ENCODE measurements at regions not wholly inside any gene's neighbourhood (a gene's known extent, or its start where the extent isn't known, plus 50 kb on each side); places are given as distances from the start of the nearest gene placed in this dataset.

- TF ChIP-seq E4F1 (CRISPR knock-in tag; IDR thresholded peaks at IDR 0.05; ENCODE audit: borderline replicate concordance) (no peak), ZKSCAN8 (CRISPR knock-in tag; IDR thresholded peaks at IDR 0.05) (no peak), SNAPC5 (CRISPR knock-in tag; IDR thresholded peaks at IDR 0.05) (no peak), MTA2 (IDR thresholded peaks at IDR 0.05; ENCODE audit: low read depth) (peak; percentile 37; the same call in 1 of the 2 replicates), OTX1 (CRISPR knock-in tag; IDR thresholded peaks at IDR 0.05) (0 out of 2 replicates have a peak, but pooled peaks have one; percentile 35), HNRNPH1 (optimal IDR thresholded peaks at IDR 0.05; ENCODE audit: low read depth, low read length) (no peak), ARID2 (IDR thresholded peaks at IDR 0.05) (no peak), HMGN3 (IDR thresholded peaks at IDR 0.05; ENCODE audit: borderline replicate concordance, extremely low read depth, insufficient read length, low read depth, low read length) (no peak), ZNF124 (CRISPR knock-in tag; IDR thresholded peaks at IDR 0.05) (no peak), ZNF609 (CRISPR knock-in tag; IDR thresholded peaks at IDR 0.05; ENCODE audit: borderline replicate concordance) (no peak), SIX5 (IDR thresholded peaks at IDR 0.05; ENCODE audit: borderline replicate concordance in 1 of 2, insufficient read depth in 1 of 2, low read depth in 1 of 2, low read length in 2 of 2) (no peak), CBFB (CRISPR knock-in tag; IDR thresholded peaks at IDR 0.05) (no peak), DPF2 (IDR thresholded peaks at IDR 0.05) (peak; percentile 83), ZNF280B (CRISPR knock-in tag; IDR thresholded peaks at IDR 0.05) (no peak), ETV1 (tag; conservative IDR thresholded peaks at IDR 0.05; ENCODE audit: low read depth) (no peak), SUPT5H (IDR thresholded peaks at IDR 0.05) (no peak), MCM5 (IDR thresholded peaks at IDR 0.05; ENCODE audit: low read depth) (no peak), GATA2 (CRISPR knock-in tag; IDR thresholded peaks at IDR 0.05) (no peak), MCM2 (IDR thresholded peaks at IDR 0.05; ENCODE audit: low read depth) (no peak), LCOR (CRISPR knock-in tag; IDR thresholded peaks at IDR 0.05) (0 out of 2 replicates have a peak, but pooled peaks have one; percentile 14)
Measured at GRCh38 chr1:234699795-234700665, 90.1 kb upstream of the IRF2BP2 start (continued).

Data from K562 (cell line).